T-helper 9 cell (primary cell): ENCODE measurements at regions not wholly inside any gene's neighbourhood (a gene's known extent, or its start where the extent isn't known, plus 50 kb on each side); places are given as distances from the start of the nearest gene placed in this dataset.

Experiments used
- DNase-seq: peaks from one replicate; pipeline ENCODE4 v3.0.0-alpha.2; 2020

GRCh38 chr12:34292736-34293625 lies 270.7 kb downstream of the ALG10 start:
- DNase-seq: no peak

GRCh38 chr12:34294137-34294536 lies 271.8 kb downstream of the ALG10 start:
- DNase-seq: no peak

GRCh38 chr12:34294671-34295365 lies 272.5 kb downstream of the ALG10 start:
- no peak for DNase-seq

DNA sequence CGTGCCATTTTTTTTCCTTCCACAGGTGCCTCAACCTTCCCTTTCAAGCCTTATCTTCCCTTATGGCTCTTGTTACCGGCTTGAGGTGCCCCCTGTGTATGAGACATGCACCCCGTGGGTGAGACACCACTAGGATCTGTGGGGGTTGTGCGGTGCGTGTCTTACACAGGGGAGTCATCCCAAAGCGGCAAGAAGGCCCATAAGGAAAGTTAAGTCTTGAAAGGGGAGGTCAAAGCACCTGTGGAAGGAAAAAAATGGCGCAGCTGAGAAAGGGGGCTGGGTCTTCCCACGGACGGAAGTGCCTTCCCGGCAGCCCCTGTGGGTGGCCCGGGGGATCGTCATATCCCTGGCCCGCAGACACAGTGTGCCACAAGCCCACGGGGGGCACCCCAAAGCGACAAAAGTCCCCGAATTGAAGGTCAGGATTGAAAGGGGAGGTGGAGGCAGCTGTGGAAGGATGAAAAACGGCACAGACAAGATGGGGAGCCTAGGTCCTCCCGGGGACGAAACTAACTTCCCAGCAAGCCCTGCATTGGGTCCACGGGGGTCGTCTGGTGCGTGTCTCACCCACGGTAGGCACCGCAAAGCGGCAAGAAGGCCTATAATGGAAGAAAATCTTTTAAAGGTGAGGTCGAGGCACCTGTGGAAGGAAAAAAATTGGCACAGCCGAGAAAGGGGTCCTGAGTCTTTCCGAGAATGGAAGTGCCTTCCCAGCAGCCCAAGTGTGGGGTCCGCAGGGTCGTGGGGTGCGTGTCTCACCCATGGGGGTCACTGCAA lies 273.3 kb downstream of the ALG10 start:
- no peak for DNase-seq

DNA sequence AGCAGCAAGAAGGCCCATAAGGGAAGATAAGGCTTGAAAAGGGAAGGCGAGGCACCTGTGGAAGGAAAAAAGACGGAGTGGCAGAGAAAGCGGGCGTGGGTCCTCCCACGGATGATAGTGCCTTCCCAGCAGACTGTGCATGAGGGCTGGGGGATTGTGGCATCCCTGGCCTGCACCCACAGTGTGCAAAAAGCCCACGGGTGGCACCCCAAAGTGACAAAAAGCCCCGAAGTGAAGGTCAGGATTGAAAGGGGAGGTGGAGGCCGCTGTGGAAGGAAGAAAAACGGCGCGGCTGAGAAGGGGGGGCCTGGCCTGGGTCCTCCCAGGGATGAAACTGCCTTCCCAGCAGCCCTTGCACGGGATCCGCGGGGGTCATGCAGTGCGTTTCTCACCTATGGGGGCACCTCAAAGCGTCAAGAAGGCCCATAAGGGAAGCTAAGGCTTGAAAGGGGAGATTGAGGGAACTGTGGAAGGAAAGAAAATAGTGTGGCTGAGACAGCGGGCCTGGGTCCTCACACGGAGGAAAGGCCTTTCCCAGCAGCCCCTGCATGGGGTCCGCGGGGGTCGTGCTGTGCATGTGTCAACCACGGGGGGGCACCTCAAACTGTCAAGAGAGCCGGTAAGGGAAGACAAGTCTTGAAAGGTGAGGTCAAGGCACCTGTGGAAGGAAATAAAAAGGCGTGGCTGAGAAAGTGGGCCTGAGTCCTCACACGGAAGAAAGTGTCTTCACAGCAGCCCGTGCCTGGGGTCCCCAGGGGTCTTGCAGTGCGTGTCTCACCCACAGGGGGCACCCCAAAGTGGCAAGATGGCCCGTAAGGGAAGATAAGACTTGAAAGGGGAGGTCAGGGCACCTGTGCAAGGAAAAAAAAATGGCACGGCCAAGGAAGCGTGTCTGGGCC lies 274.1 kb downstream of the ALG10 start:
- no peak for DNase-seq

- DNase-seq: no peak
These were observed 275.0 kb downstream of the ALG10 start for GRCh38 chr12:34297126-34297789.

DNA sequence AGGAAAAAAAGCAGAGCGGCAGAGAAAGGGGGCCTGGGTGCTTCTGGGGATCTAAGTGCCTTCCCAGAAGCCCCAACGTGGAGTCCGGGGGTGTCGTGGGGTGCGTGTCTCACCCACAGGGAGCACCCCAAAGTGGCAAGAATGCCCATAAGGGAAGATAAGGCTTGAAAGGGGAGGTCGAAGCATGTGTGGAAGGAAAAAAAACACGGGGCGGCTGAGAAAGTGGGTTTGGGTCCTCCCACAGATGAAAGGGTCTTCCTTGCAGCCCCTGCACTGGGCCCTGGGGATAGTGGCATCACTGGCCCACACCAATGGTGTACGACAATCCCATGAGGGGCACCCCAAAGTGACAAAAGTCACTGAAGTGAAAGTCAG lies 275.5 kb downstream of the ALG10 start:
- DNase-seq: no peak

DNA sequence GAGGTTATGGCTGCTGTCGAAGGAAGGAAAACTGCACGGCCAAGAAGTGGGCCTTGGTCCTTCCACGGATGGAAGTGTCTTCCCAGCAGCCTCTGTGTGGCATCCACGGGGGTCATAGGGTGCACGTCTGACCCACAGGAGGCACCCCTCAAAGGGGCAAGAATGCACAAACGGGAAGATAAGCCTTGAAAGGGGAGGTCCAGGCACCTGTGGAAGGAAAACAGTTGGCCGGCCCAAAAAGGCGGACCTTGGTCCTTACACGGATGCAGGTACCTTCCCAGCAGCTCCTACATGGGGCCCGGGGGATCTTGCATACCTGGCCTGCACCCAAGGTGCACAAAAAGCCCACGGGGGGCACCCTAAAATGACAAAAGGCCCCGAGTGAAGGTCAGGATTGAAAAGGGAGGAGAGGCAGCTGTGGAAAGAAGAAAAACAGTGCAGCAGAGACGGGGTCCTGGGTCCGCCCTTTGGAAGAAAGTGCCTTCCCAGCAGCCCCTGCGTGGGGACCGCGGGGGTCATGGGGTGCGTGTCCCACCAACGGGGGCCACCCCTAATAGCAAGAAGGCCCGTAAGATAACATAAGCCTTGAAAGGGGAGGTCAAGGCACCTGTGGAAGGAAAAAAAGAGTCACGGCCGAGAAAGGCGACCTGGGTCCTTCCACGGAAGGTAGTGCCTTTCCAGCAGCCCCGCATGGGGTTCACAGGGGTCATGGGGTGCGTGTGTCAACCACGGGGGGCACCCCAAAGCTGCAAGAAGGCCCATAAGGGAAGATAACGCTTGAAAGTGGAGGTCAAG lies 276.1 kb downstream of the ALG10 start:
- no peak for DNase-seq

DNA sequence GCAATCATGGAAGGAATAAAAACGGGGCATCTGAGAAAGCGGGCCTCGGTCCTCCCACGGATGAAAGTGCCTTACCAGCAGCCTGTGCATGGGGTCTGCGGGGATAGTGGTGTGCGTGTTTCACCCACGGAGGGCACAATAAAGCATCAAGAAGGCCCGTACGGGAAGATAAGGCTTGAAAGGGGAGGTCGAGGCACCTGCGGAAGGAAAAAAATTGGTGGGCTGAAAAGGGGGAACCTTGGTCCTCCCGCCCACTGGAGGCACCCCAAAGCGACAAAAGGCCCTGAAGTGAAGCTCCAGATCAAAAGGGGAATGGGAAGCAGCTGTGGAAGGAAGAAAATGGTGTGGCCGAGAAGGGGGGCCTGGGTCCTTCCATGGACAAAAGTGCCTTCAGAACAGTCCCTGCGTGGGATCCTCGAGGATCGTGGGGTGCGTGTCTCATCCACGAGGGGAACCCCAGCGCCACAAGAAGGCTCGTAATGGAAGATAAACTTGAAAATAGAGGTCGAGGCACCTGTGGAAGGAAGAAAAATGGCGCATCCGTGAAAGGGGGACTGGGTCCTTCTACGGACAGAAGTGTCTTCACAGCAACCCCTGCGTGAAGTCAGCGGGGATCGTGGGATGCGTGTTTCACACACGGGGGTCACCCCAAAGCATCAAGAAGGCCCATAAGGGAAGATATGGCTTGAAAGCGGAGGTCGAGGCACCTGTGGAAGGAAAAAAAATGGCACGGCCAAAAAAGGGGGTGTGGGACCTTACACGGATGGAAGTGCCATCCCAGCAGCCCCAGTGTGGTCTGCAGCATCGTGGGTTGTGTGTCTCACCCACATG lies 276.9 kb downstream of the ALG10 start:
- no peak for DNase-seq

DNA sequence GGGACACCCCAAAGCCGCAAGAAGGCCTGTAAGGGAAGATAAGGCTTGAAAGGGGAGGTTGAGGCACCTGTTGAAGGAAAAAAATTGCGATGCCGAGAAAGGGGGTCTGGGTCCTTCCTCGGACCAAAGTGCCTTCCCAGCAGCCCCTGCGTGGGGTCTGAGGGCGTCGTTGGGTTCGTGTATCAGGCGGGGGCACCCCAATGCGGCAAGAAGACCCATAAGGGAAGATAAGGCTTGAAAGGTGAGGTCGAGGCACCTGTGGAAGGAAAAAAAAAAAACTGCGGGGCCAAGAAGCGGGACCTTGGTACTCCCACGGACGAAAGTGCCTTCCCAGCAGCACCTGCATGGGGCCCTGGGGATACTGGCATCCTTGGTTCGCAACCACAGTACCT lies 277.5 kb downstream of the ALG10 start:
- DNase-seq: no peak

DNA sequence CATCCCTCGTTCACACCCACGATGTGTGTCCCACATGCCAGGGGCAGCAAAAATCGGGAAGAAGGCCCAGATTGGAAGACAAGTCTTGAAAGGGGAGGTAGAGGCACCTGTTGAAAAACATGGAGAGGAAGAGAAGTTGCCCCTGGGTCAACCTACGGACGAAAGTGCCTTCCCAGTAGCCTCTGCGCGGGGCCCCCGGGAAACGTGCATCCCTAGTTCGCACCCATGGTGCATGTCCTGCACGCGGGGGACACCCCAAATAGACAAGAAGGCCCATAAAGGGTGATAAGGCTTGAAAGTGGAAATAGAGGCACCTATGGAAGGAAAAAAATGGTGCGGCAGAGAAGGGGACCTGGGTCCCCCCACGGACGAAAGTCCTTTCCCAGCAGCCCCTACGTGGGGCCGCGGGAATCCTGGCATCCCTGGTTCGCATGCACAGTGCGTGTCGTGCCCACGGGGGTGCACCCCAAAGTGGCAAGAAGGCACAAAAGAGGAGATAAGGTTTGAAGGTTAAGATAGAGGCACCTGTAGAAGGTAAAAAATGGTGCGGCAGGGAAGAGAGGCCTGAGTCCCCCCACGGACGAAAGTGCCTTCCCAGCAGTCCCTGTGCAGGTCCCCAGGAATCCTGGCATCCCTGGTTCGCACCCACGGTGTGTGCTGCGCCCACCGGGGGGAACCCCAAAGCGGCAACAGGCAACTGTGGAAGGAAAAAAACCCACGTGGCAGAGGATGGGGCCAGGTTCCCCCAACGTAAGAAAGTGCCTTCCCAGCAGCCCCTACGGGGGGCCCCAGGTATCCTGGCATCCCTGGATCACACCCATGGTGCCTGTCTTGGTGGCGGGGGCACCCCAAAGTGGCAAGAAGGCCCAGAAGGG lies 278.3 kb downstream of the ALG10 start:
- no peak for DNase-seq

GRCh38 chr12:34301251-34302130 lies 279.2 kb downstream of the ALG10 start:
- no peak for DNase-seq

GRCh38 chr12:34302131-34302885 lies 280.0 kb downstream of the ALG10 start:
- no peak for DNase-seq

- DNase-seq: no peak
These were observed 281.0 kb downstream of the ALG10 start for GRCh38 chr12:34303091-34303870.

DNA sequence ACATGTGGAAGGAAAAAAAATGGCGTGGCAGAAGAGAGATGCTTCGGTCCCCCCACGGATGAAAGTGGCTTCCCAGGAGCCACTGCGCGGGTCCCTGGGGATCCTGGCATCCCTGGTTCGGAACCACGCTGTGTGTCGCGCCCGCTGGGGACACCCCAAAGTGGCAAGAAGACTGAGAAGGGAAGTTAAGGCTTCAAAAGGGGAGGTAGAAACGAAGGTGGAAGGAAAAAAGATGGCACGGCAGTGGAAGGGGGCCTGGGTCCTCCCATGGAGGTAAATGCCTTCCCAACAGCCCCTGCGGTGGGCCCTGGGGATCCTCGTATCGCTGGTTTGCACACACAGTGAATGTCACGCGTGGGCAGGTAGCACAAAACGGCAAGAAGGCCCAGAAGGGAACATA lies 281.7 kb downstream of the ALG10 start:
- no peak for DNase-seq

DNA sequence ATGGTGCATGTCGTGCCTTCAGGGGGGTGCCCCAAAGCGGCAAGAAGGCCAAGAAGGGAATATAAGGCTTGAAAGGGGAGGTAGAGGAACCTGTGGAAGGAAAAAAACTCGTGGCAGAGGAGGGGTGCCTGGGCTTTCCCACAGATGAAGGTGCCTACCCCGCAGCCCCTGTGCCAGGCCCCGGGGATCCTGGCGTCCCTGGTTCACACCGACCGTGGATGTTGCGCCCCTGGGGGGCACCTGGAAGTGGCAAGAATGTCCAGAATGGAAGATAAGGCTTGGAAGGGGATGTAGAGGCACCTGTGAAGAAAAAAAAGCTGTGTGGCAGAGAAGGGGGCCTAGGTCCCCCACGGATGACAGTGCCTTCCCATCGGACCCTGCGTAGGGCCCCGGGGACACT lies 282.2 kb downstream of the ALG10 start:
- no peak for DNase-seq
